ENCODE measurements at regions not wholly inside any gene's neighbourhood (a gene's known extent, or its start where the extent isn't known, plus 50 kb on each side); places are given as distances from the start of the nearest gene placed in this dataset.

- H3K4me3 Mint-ChIP-seq, result no peak overlapping the region
- CTCF ChIA-PET, result no interaction called here
- H3K27me3 Mint-ChIP-seq (ENCODE audit: low read depth), result no peaks in the 10 kb centered on the region
- H3K36me3 Mint-ChIP-seq, result no peaks in the 10 kb centered on the region
- TF ChIP-seq TEAD4 (CRISPR knock-in tag; IDR thresholded peaks at IDR 0.05), result no peak
- TF ChIP-seq RORB (CRISPR knock-in tag; IDR thresholded peaks at IDR 0.05), result no peak
- TF ChIP-seq, protein P1, sequence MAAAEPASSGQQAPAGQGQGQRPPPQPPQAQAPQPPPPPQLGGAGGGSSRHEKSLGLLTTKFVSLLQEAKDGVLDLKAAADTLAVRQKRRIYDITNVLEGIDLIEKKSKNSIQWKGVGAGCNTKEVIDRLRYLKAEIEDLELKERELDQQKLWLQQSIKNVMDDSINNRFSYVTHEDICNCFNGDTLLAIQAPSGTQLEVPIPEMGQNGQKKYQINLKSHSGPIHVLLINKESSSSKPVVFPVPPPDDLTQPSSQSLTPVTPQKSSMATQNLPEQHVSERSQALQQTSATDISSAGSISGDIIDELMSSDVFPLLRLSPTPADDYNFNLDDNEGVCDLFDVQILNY (CRISPR knock-in tag; IDR thresholded peaks at IDR 0.05), result no peak
- no peak for TF ChIP-seq NFE2L1 (CRISPR knock-in tag; IDR thresholded peaks at IDR 0.05)
- TF ChIP-seq SMAD4 (CRISPR knock-in tag; IDR thresholded peaks at IDR 0.05), result no peak
- TF ChIP-seq ATF2 (CRISPR knock-in tag; IDR thresholded peaks at IDR 0.05; ENCODE audit: borderline replicate concordance, low read depth), result no peak
- no peak for TF ChIP-seq AR (CRISPR knock-in tag; IDR thresholded peaks at IDR 0.05)
- TF ChIP-seq NR1H2 (CRISPR knock-in tag; IDR thresholded peaks at IDR 0.05), result no peak
- TF ChIP-seq, protein P2, sequence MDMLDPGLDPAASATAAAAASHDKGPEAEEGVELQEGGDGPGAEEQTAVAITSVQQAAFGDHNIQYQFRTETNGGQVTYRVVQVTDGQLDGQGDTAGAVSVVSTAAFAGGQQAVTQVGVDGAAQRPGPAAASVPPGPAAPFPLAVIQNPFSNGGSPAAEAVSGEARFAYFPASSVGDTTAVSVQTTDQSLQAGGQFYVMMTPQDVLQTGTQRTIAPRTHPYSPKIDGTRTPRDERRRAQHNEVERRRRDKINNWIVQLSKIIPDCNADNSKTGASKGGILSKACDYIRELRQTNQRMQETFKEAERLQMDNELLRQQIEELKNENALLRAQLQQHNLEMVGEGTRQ (CRISPR knock-in tag; IDR thresholded peaks at IDR 0.05), result no peak
- TF ChIP-seq ZMAT4 (CRISPR knock-in tag; IDR thresholded peaks at IDR 0.05), result no peak
- no peak for TF ChIP-seq ZNF317 (CRISPR knock-in tag; IDR thresholded peaks at IDR 0.05; ENCODE audit: borderline replicate concordance, low read depth)
- TF ChIP-seq, protein P3, sequence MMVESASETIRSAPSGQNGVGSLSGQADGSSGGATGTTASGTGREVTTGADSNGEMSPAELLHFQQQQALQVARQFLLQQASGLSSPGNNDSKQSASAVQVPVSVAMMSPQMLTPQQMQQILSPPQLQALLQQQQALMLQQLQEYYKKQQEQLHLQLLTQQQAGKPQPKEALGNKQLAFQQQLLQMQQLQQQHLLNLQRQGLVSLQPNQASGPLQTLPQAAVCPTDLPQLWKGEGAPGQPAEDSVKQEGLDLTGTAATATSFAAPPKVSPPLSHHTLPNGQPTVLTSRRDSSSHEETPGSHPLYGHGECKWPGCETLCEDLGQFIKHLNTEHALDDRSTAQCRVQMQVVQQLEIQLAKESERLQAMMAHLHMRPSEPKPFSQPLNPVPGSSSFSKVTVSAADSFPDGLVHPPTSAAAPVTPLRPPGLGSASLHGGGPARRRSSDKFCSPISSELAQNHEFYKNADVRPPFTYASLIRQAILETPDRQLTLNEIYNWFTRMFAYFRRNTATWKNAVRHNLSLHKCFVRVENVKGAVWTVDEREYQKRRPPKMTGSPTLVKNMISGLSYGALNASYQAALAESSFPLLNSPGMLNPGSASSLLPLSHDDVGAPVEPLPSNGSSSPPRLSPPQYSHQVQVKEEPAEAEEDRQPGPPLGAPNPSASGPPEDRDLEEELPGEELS (CRISPR knock-in tag; IDR thresholded peaks at IDR 0.05), result no peak
- TF ChIP-seq STAT6 (CRISPR knock-in tag; conservative IDR thresholded peaks at IDR 0.05; ENCODE audit: low read depth), result no peak
- no peak for TF ChIP-seq KAT7 (CRISPR knock-in tag; IDR thresholded peaks at IDR 0.05; ENCODE audit: borderline replicate concordance)
- no peak for TF ChIP-seq SMAD3 (CRISPR knock-in tag; IDR thresholded peaks at IDR 0.05; ENCODE audit: borderline replicate concordance)
- TF ChIP-seq AFF4 (CRISPR knock-in tag; IDR thresholded peaks at IDR 0.05; ENCODE audit: borderline replicate concordance), result no peak
- TF ChIP-seq, protein P4, sequence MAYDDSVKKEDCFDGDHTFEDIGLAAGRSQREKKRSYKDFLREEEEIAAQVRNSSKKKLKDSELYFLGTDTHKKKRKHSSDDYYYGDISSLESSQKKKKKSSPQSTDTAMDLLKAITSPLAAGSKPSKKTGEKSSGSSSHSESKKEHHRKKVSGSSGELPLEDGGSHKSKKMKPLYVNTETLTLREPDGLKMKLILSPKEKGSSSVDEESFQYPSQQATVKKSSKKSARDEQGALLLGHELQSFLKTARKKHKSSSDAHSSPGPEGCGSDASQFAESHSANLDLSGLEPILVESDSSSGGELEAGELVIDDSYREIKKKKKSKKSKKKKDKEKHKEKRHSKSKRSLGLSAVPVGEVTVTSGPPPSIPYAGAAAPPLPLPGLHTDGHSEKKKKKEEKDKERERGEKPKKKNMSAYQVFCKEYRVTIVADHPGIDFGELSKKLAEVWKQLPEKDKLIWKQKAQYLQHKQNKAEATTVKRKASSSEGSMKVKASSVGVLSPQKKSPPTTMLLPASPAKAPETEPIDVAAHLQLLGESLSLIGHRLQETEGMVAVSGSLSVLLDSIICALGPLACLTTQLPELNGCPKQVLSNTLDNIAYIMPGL (CRISPR knock-in tag; IDR thresholded peaks at IDR 0.05), result no peak
- no peak for TF ChIP-seq RELA (CRISPR knock-in tag; IDR thresholded peaks at IDR 0.05; ENCODE audit: borderline replicate concordance)
- no peak for ATAC-seq
- POLR2A ChIA-PET, result no interaction called here
- no peak overlapping the region for H3K27ac Mint-ChIP-seq
- DNase-seq (ENCODE audit: low spot score), result no peak
- no peaks in the 10 kb centered on the region for H3K9me3 Mint-ChIP-seq
- H3K4me1 Mint-ChIP-seq, result no peaks in the 10 kb centered on the region
Measured at GRCh38 chr17:6209829-6210228, 139.7 kb downstream of the WSCD1 start.
